ENCODE measurements at regions not wholly inside any gene's neighbourhood (a gene's known extent, or its start where the extent isn't known, plus 50 kb on each side); places are given as distances from the start of the nearest gene placed in this dataset.

GRCh38 chr21:41095983-41096382 lies 72.0 kb upstream of the BACE2 start:
- no peak for TF ChIP-seq GATA1 (IDR thresholded peaks at IDR 0.05; ENCODE audit: low read depth, low read length)
- TF ChIP-seq POLR2A (IDR thresholded peaks at IDR 0.05; ENCODE audit: low read length) = no peak
- no peak for DNase-seq

- TF ChIP-seq GATA1 (IDR thresholded peaks at IDR 0.05; ENCODE audit: low read depth, low read length) (no peak), POLR2A (IDR thresholded peaks at IDR 0.05; ENCODE audit: low read length) (no peak)
- DNase-seq = no peak
Measured at GRCh38 chr21:41098076-41098475, 69.9 kb upstream of the BACE2 start.

GRCh38 chr21:41098481-41099042 lies 69.4 kb upstream of the BACE2 start:
- TF ChIP-seq POLR2A (IDR thresholded peaks at IDR 0.05; ENCODE audit: low read length) (no peak), GATA1 (IDR thresholded peaks at IDR 0.05; ENCODE audit: low read depth, low read length) (no peak)
- DNase-seq = no peak

GRCh38 chr21:41100826-41101550 lies 67.0 kb upstream of the BACE2 start:
- no peak for DNase-seq
- TF ChIP-seq POLR2A (IDR thresholded peaks at IDR 0.05; ENCODE audit: low read length) (no peak), GATA1 (IDR thresholded peaks at IDR 0.05; ENCODE audit: low read depth, low read length) (no peak)

- TF ChIP-seq GATA1 (IDR thresholded peaks at IDR 0.05; ENCODE audit: low read depth, low read length) (no peak), POLR2A (IDR thresholded peaks at IDR 0.05; ENCODE audit: low read length) (no peak)
- no peak for DNase-seq
Measured at GRCh38 chr21:41102281-41102680, 65.7 kb upstream of the BACE2 start.

GRCh38 chr21:41107602-41108001 lies 60.4 kb upstream of the BACE2 start:
- no peak for DNase-seq
- TF ChIP-seq GATA1 (IDR thresholded peaks at IDR 0.05; ENCODE audit: low read depth, low read length) (no peak), POLR2A (IDR thresholded peaks at IDR 0.05; ENCODE audit: low read length) (no peak)

GRCh38 chr21:41108668-41109585 lies 59.0 kb upstream of the BACE2 start:
- DNase-seq = no peak
- TF ChIP-seq POLR2A (IDR thresholded peaks at IDR 0.05; ENCODE audit: low read length) = no peak
- no peak for TF ChIP-seq GATA1 (IDR thresholded peaks at IDR 0.05; ENCODE audit: low read depth, low read length)

GRCh38 chr21:41110161-41110560 lies 57.8 kb upstream of the BACE2 start:
- DNase-seq = no peak
- no peak for TF ChIP-seq GATA1 (IDR thresholded peaks at IDR 0.05; ENCODE audit: low read depth, low read length)
- TF ChIP-seq POLR2A (IDR thresholded peaks at IDR 0.05; ENCODE audit: low read length) = no peak

- DNase-seq = no peak
- TF ChIP-seq POLR2A (IDR thresholded peaks at IDR 0.05; ENCODE audit: low read length) = no peak
- no peak for TF ChIP-seq GATA1 (IDR thresholded peaks at IDR 0.05; ENCODE audit: low read depth, low read length)
Measured at GRCh38 chr21:41110664-41111063, 57.3 kb upstream of the BACE2 start.

GRCh38 chr21:41111681-41112080 lies 56.3 kb upstream of the BACE2 start:
- TF ChIP-seq POLR2A (IDR thresholded peaks at IDR 0.05; ENCODE audit: low read length) (no peak), GATA1 (IDR thresholded peaks at IDR 0.05; ENCODE audit: low read depth, low read length) (no peak)
- DNase-seq = no peak

GRCh38 chr21:41112740-41113692 lies 54.9 kb upstream of the BACE2 start:
- peak; percentile 31 to 54 for DNase-seq
- TF ChIP-seq GATA1 (IDR thresholded peaks at IDR 0.05; ENCODE audit: low read depth, low read length) = no peak
- peak; percentile 19 for TF ChIP-seq POLR2A (IDR thresholded peaks at IDR 0.05; ENCODE audit: low read length)

- no peak for DNase-seq
- TF ChIP-seq GATA1 (IDR thresholded peaks at IDR 0.05; ENCODE audit: low read depth, low read length) (no peak), POLR2A (IDR thresholded peaks at IDR 0.05; ENCODE audit: low read length) (no peak)
Measured at GRCh38 chr21:41115851-41116250, 52.1 kb upstream of the BACE2 start.

Data from erythroblast (primary cell).